H1 (cell line): ENCODE measurements at regions not wholly inside any gene's neighbourhood (a gene's known extent, or its start where the extent isn't known, plus 50 kb on each side); places are given as distances from the start of the nearest gene placed in this dataset.

Source experiments
- CTCF ChIA-PET: fragments of 300-600 bp; sonication (Branson Sonifier 250); formaldehyde crosslinking; loops from one replicate; lab custom pipeline; 2021; ENCODE audit not compliant: partially characterized antibody; lab: Charles Lee
- POLR2A ChIA-PET: fragments of 300-600 bp; sonication (Branson Sonifier 250); formaldehyde crosslinking; loops from one replicate; lab custom pipeline; 2021; ENCODE audit warnings: inconsistent platforms; ENCODE audit not compliant: partially characterized antibody; lab: Charles Lee
- DNase-seq, 2 experiments: peaks; one replicate each; pipeline versions ENCODE4 v3.0.0 to v3.0.0-alpha.2; 2010 to 2022; ENCODE audit warnings: low spot score in 2 of 2, low read depth in 1 of 2, mixed read lengths in 1 of 2
- FAIRE-seq: peaks from 2 replicates; lab custom pipeline; 2011; peaks lifted over from hg19 to GRCh38; lab: Jason Lieb, UNC
- H2AFZ ChIP-seq: 2 replicates; pipeline ENCODE4 v1.8.1; 2012; ENCODE audit warnings: low read length, inconsistent platforms
- H2AK5ac ChIP-seq: 2 replicates; pipeline ENCODE4 v1.6.1; 2013; ENCODE audit warnings: low read depth, low read length
- H2BK120ac ChIP-seq: replicated peaks from 2 replicates; pipeline ENCODE3; 2013; ENCODE audit warnings: low read depth, low read length, inconsistent platforms
- H2BK12ac ChIP-seq: 2 replicates; pipeline ENCODE4 v1.6.1; 2013; ENCODE audit warnings: low read depth, low read length
- H2BK15ac ChIP-seq: 2 replicates; pipeline ENCODE4 v1.6.1; 2013; ENCODE audit warnings: low read length
- H2BK20ac ChIP-seq: 2 replicates; pipeline ENCODE4 v1.6.1; 2013; ENCODE audit warnings: low read length
- H2BK5ac ChIP-seq: 2 replicates; pipeline ENCODE4 v1.6.1; 2013; ENCODE audit warnings: low read depth, low read length
- H3K14ac ChIP-seq: 2 replicates; pipeline ENCODE4 v1.6.1; 2013; ENCODE audit warnings: inconsistent platforms; ENCODE audit not compliant: insufficient read length
- H3K18ac ChIP-seq: 2 replicates; pipeline ENCODE4 v1.6.1; 2013; ENCODE audit warnings: low read length; ENCODE audit errors: extremely low read depth
- H3K23ac ChIP-seq: 2 replicates; pipeline ENCODE4 v1.6.1; 2013; ENCODE audit warnings: inconsistent platforms; ENCODE audit not compliant: insufficient read length
- H3K23me2 ChIP-seq: 2 replicates; pipeline ENCODE4 v1.6.1; 2013; ENCODE audit warnings: low read depth, low read length
- H3K27ac ChIP-seq: 2 replicates; pipeline ENCODE4 v1.6.1; 2011; ENCODE audit warnings: low read depth, low read length, inconsistent platforms
- H3K27me3 ChIP-seq, 4 experiments: replicated peaks in 1 of 4; 1 replicate in 1 of 4; 2 replicates in 3 of 4; pipeline versions ENCODE4 v1.6.1 to v1.8.1; 2011 to 2013; ENCODE audit warnings: low read length in 3 of 4, mild to moderate bottlenecking in 3 of 4, inconsistent platforms in 2 of 4, mixed read lengths in 2 of 4, moderate library complexity in 1 of 4; ENCODE audit not compliant: control insufficient read depth in 3 of 4, insufficient read depth in 3 of 4; ENCODE audit errors: extremely low read depth in 1 of 4
- H3K36me3 ChIP-seq, 4 experiments: 2 replicates each; pipeline versions ENCODE4 v1.6.1 to v1.8.1; 2011 to 2013; ENCODE audit warnings: mild to moderate bottlenecking in 4 of 4, low read length in 3 of 4, moderate library complexity in 2 of 4, control low read depth in 1 of 4, inconsistent platforms in 1 of 4; ENCODE audit not compliant: insufficient read depth in 4 of 4, control insufficient read depth in 2 of 4
- H3K4ac ChIP-seq: replicated peaks from 2 replicates; pipeline ENCODE3; 2013; ENCODE audit warnings: low read length, low read depth, mixed read lengths, inconsistent platforms; ENCODE audit not compliant: insufficient read length
- H3K4me1 ChIP-seq, 4 experiments: replicated peaks in 1 of 4; 1 replicate in 1 of 4; 2 replicates in 3 of 4; pipeline versions ENCODE4 v1.6.1 to v1.8.1; 2011 to 2013; ENCODE audit warnings: low read length in 3 of 4, inconsistent platforms in 2 of 4, mixed read lengths in 1 of 4; ENCODE audit not compliant: insufficient read depth in 4 of 4, control insufficient read depth in 3 of 4
- H3K4me2 ChIP-seq, 2 experiments: 2 replicates each; pipeline versions ENCODE4 v1.6.1 to v1.8.1; 2011 to 2013; ENCODE audit warnings: low read depth in 2 of 2, low read length in 2 of 2, control low read depth in 1 of 2, inconsistent platforms in 1 of 2, mild to moderate bottlenecking in 1 of 2; ENCODE audit not compliant: insufficient read depth in 1 of 2
- H3K4me3 ChIP-seq, 4 experiments: fragments of 200-600, 300-600 bp in 1 of 4; sonication (generic), shearing (Covaris generic), sonication (Bioruptor Twin) in 1 of 4; 2 replicates each; pipeline versions ENCODE4 v1.5.1 to v1.8.1; 2011 to 2016; ENCODE audit warnings: low read length in 4 of 4, low read depth in 3 of 4, control low read depth in 2 of 4, inconsistent platforms in 2 of 4, mild to moderate bottlenecking in 2 of 4, mixed read lengths in 1 of 4, moderate library complexity in 1 of 4; ENCODE audit not compliant: insufficient read depth in 2 of 4; ENCODE audit errors: extremely low read depth in 1 of 4
- H3K56ac ChIP-seq: replicated peaks from 2 replicates; pipeline ENCODE3; 2013; ENCODE audit warnings: low read depth, mild to moderate bottlenecking, mixed read lengths, low read length, inconsistent platforms; ENCODE audit not compliant: insufficient read length
- H3K79me1 ChIP-seq: 2 replicates; pipeline ENCODE4 v1.6.1; 2013; ENCODE audit warnings: low read depth, low read length, control low read depth
- H3K79me2 ChIP-seq, 2 experiments: 2 replicates each; pipeline versions ENCODE4 v1.6.1 to v1.8.1; 2012 to 2013; ENCODE audit warnings: low read length in 2 of 2, mild to moderate bottlenecking in 2 of 2, inconsistent platforms in 1 of 2; ENCODE audit not compliant: insufficient read depth in 2 of 2, control insufficient read depth in 1 of 2
- H3K9ac ChIP-seq, 4 experiments: replicated peaks in 1 of 4; 1 replicate in 1 of 4; 2 replicates in 3 of 4; pipeline versions ENCODE4 v1.6.1 to v1.8.1; 2011 to 2013; ENCODE audit warnings: low read depth in 3 of 4, low read length in 3 of 4, control low read depth in 2 of 4, mild to moderate bottlenecking in 2 of 4, moderate library complexity in 2 of 4, inconsistent platforms in 1 of 4; ENCODE audit errors: extremely low read depth in 1 of 4
- H3K9me3 ChIP-seq, 2 experiments: 2 replicates each; pipeline versions ENCODE4 v1.6.1 to v1.8.1; 2012 to 2013; ENCODE audit warnings: mild to moderate bottlenecking in 2 of 2, moderate library complexity in 2 of 2, control low read depth in 1 of 2, inconsistent platforms in 1 of 2, low read depth in 1 of 2, low read length in 1 of 2, mixed read lengths in 1 of 2; ENCODE audit not compliant: insufficient read depth in 2 of 2
- H4K20me1 ChIP-seq, 2 experiments: replicated peaks in 1 of 2; 2 replicates each; pipeline versions ENCODE3 to v1.8.1; 2011 to 2013; ENCODE audit warnings: inconsistent platforms in 2 of 2, low read length in 2 of 2, mild to moderate bottlenecking in 1 of 2; ENCODE audit not compliant: insufficient read depth in 2 of 2, control insufficient read depth in 1 of 2
- H4K5ac ChIP-seq: 2 replicates; pipeline ENCODE4 v1.6.1; 2013; ENCODE audit warnings: low read length, low read depth, mixed read lengths, inconsistent platforms; ENCODE audit not compliant: insufficient read length
- H4K8ac ChIP-seq: 2 replicates; pipeline ENCODE4 v1.8.0; 2013; ENCODE audit warnings: mild to moderate bottlenecking, moderate library complexity, low read length, inconsistent platforms; ENCODE audit not compliant: insufficient read depth; ENCODE audit errors: extremely low read depth
- H4K91ac ChIP-seq: replicated peaks from 2 replicates; pipeline ENCODE3; 2013; ENCODE audit warnings: low read length, mixed read lengths, inconsistent platforms; ENCODE audit not compliant: insufficient read length
- CEBPB ChIP-seq: IDR thresholded peaks from 2 replicates; pipeline ENCODE4 v1.6.1; 2012; ENCODE audit warnings: low read depth, low read length
- ZNF274 ChIP-seq: IDR thresholded peaks from 2 replicates; pipeline ENCODE4 v1.7.0; 2012; ENCODE audit warnings: low read length, borderline replicate concordance; ENCODE audit errors: extremely low read depth
- WGBS, 2 experiments: shearing (Covaris generic) in 1 of 2; methylation state at CpG; one replicate each; pipeline versions ENCODE4 v1.1.6 to v1.1.7; 2013 to 2015; ENCODE audit warnings: low lambda C conversion rate in 2 of 2, mixed read lengths in 2 of 2, inconsistent platforms in 1 of 2, low coverage in 1 of 2, missing lambda C conversion rate in 1 of 2; ENCODE audit not compliant: insufficient replicate concordance in 2 of 2, insufficient coverage in 1 of 2, insufficient read length in 1 of 2; ENCODE audit errors: extremely low coverage in 1 of 2, missing lambda C conversion rate in 1 of 2; 5-methylcytosine and 5-hydroxymethylcytosine counted together

DNA sequence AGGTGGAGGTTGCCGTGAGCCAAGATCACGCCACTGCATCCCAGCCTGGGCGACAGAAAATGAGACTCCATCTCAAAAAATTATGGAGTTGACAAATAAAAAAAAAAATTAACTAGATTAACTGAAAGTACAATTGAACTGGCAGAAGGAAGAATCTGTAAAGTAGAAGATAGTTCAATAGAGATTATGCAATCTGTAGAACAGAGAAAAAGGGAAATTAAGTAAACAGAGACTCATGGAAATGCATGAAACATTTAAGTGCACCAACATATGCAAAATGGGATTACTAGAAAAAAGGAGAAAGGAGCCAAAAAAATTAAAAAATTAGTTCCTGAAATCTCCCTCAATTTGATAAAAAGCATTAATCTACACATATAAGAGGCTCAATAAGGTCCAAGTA lies 188.8 kb upstream of the KHDRBS2 start:
- no peak overlapping the region for H2AFZ ChIP-seq
- H3K4ac ChIP-seq = no peak overlapping the region
- H4K20me1 ChIP-seq = no peaks in the 10 kb centered on the region
- H3K56ac ChIP-seq = no peak overlapping the region
- H3K4me2 ChIP-seq = no peak overlapping the region
- CTCF ChIA-PET = no interaction called here
- H3K27ac ChIP-seq = no peak overlapping the region
- no peaks in the 10 kb centered on the region for H3K4me1 ChIP-seq
- no peak for DNase-seq
- no peaks in the 10 kb centered on the region for H3K27me3 ChIP-seq
- no peak overlapping the region for H3K18ac ChIP-seq
- no peak overlapping the region for H4K5ac ChIP-seq
- no peaks in the 10 kb centered on the region for H3K36me3 ChIP-seq
- H2BK5ac ChIP-seq = no peak overlapping the region
- no peaks in the 10 kb centered on the region for H3K9me3 ChIP-seq
- H3K23me2 ChIP-seq = no peaks in the 10 kb centered on the region
- no peak overlapping the region for H3K14ac ChIP-seq
- no peak overlapping the region for H2AK5ac ChIP-seq
- no peak overlapping the region for H3K23ac ChIP-seq
- WGBS, 2 experiments = 85% methylated on average over 3 of the region's 3 CpGs; no CpG with 5 or more reads in 1 of the 2 experiments
- H2BK120ac ChIP-seq = no peak overlapping the region
- POLR2A ChIA-PET = no interaction called here
- H3K4me3 ChIP-seq = no peak overlapping the region
- H3K79me1 ChIP-seq = no peaks in the 10 kb centered on the region
- TF ChIP-seq ZNF274 (no peak), CEBPB (peak; percentile 89)
- TF ChIP-seq, all 59 proteins: peak for 1
- Histone ChIP-seq H2BK15ac (no peak overlapping the region), H4K91ac (no peak overlapping the region), H3K9ac (no peak overlapping the region), H3K79me2 (no peaks in the 10 kb centered on the region), H4K8ac (no peak overlapping the region), H2BK20ac (no peak overlapping the region), H2BK12ac (no peak overlapping the region)
- FAIRE-seq = no peak
